Gastroesophageal sphincter (tissue), 4 donors: ENCODE measurements at regions not wholly inside any gene's neighbourhood (a gene's known extent, or its start where the extent isn't known, plus 50 kb on each side); places are given as distances from the start of the nearest gene placed in this dataset.
A peak's percentile ranks its signal among the peaks of the same experiment; 100 is the strongest.

Source experiments
- ATAC-seq: fragments of 150-250 bp; one replicate; pipeline ENCODE4 v1.9.1; 2016; ENCODE audit warnings: mild to moderate bottlenecking, moderate library complexity
- H3K27ac ChIP-seq, 4 donors: fragments of 200-600 bp; sonication (generic) in 3 of 4; 1 replicate in 3 of 4; 2 replicates in 1 of 4; pipeline ENCODE4 v1.5.1; 2016 to 2019
- H3K27me3 ChIP-seq: fragments of 200-600 bp; sonication (generic); one replicate; pipeline ENCODE4 v1.5.1; 2019
- H3K36me3 ChIP-seq, 2 donors: fragments of 200-600 bp; sonication (generic); one replicate each; pipeline ENCODE4 v1.5.1; 2019; ENCODE audit warnings: control low read depth in 1 of 2
- H3K4me1 ChIP-seq, 3 donors: fragments of 200-600 bp; sonication (generic); 1 replicate in 2 of 3; 2 replicates in 1 of 3; pipeline ENCODE4 v1.5.1; 2016 to 2019; ENCODE audit warnings: control low read depth in 2 of 3
- H3K4me3 ChIP-seq, 2 donors: fragments of 200-600 bp; sonication (generic); one replicate each; pipeline ENCODE4 v1.5.1; 2019; ENCODE audit warnings: mild to moderate bottlenecking in 1 of 2, moderate library complexity in 1 of 2
- H3K9me3 ChIP-seq, 3 donors: fragments of 200-600 bp; sonication (generic); one replicate each; pipeline ENCODE4 v1.5.1; 2017 to 2019; ENCODE audit warnings: control low read depth in 2 of 3
- CTCF ChIP-seq, 4 experiments: fragments of 200-600 bp in 2 of 4; fragments of 450-650 bp in 2 of 4; sonication (generic) in 1 of 4; IDR thresholded peaks; one replicate each; pipeline ENCODE4 v1.5.1; 2017 to 2019; ENCODE audit warnings: antibody characterized with exemption in 4 of 4, mild to moderate bottlenecking in 2 of 4, moderate library complexity in 2 of 4
- EP300 ChIP-seq: sonication (generic); formaldehyde crosslinking; IDR thresholded peaks from one replicate; pipeline ENCODE4 v1.6.1; 2017; ENCODE audit warnings: antibody characterized with exemption, mild to moderate bottlenecking
- POLR2A ChIP-seq, 2 donors: fragments of 450-650 bp; IDR thresholded peaks; one replicate each; pipeline ENCODE4 v1.6.1; 2017; ENCODE audit warnings: antibody characterized with exemption in 2 of 2, mild to moderate bottlenecking in 2 of 2, moderate library complexity in 1 of 2
- POLR2AphosphoS5 ChIP-seq: sonication (generic); formaldehyde crosslinking; IDR thresholded peaks from one replicate; pipeline ENCODE4 v1.6.1; 2017; ENCODE audit warnings: antibody characterized with exemption
- WGBS, 2 donors: methylation state at CpG; one replicate each; pipeline ENCODE4 v1.1.5; 2018; ENCODE audit warnings: low coverage in 1 of 2; 5-methylcytosine and 5-hydroxymethylcytosine counted together

- Histone ChIP-seq H3K36me3 (no peaks in the 10 kb centered on the region), H3K27ac (no peak overlapping the region), H3K9me3 (no peaks in the 10 kb centered on the region), H3K27me3 (no peaks in the 10 kb centered on the region), H3K4me1 (peaks cover 0 to 34% (median 8%) of the 10 kb centered on the region in 3 donors), H3K4me3 (no peak overlapping the region)
- 100% methylated on average over 1 of the region's 8 CpGs; no CpG with 5 or more reads in 1 of the 2 donors for WGBS, 2 donors
- TF ChIP-seq EP300 (no peak), CTCF (IDR thresholded peaks at IDR 0.05) (no peak), POLR2AphosphoS5 (no peak), POLR2A (IDR thresholded peaks at IDR 0.05) (no peak)
- ATAC-seq, result peak; percentile 8
Observed at GRCh38 chr16:85524365-85524629, 88.8 kb upstream of the GSE1 start.

GRCh38 chr16:85524630-85525419, 88.3 kb upstream of the GSE1 start:
- Histone ChIP-seq H3K4me1 (peaks cover 0 to 34% (median 8%) of the 10 kb centered on the region in 3 donors), H3K27ac (no peak overlapping the region), H3K27me3 (no peaks in the 10 kb centered on the region), H3K36me3 (no peaks in the 10 kb centered on the region), H3K9me3 (no peaks in the 10 kb centered on the region), H3K4me3 (no peak overlapping the region)
- TF ChIP-seq CTCF (IDR thresholded peaks at IDR 0.05), result no peak
- TF ChIP-seq POLR2A (IDR thresholded peaks at IDR 0.05), result no peak
- no peak for TF ChIP-seq EP300
- TF ChIP-seq POLR2AphosphoS5, result no peak
- WGBS, 2 donors, result 100% methylated on average over 1 of the region's 29 CpGs; no CpG with 5 or more reads in 1 of the 2 donors
- ATAC-seq, result peak; percentile 11

- H3K4me1 ChIP-seq, result peaks cover 0 to 34% (median 8%) of the 10 kb centered on the region in 3 donors
- H3K27ac ChIP-seq, result no peak overlapping the region
- no peak overlapping the region for H3K4me3 ChIP-seq
- WGBS, 2 donors, result 77% methylated on average over 3 of the region's 12 CpGs; no CpG with 5 or more reads in 1 of the 2 donors
- no peaks in the 10 kb centered on the region for H3K36me3 ChIP-seq
- no peaks in the 10 kb centered on the region for H3K27me3 ChIP-seq
- TF ChIP-seq CTCF (IDR thresholded peaks at IDR 0.05), result no peak
- no peak for TF ChIP-seq POLR2AphosphoS5
- no peak for TF ChIP-seq EP300
- no peak for TF ChIP-seq POLR2A (IDR thresholded peaks at IDR 0.05)
- ATAC-seq, result no peak
- H3K9me3 ChIP-seq, result no peaks in the 10 kb centered on the region
Observed at GRCh38 chr16:85525420-85526184, 87.5 kb upstream of the GSE1 start.

- peaks cover 0 to 34% (median 8%) of the 10 kb centered on the region in 3 donors for H3K4me1 ChIP-seq
- ATAC-seq, result no peak
- no peaks in the 10 kb centered on the region for H3K9me3 ChIP-seq
- H3K4me3 ChIP-seq, result no peak overlapping the region
- no peaks in the 10 kb centered on the region for H3K27me3 ChIP-seq
- 79 to 96% methylated on average over 6 to 9 of the region's 20 CpGs for WGBS, 2 donors
- no peak for TF ChIP-seq POLR2AphosphoS5
- no peak for TF ChIP-seq EP300
- TF ChIP-seq CTCF (IDR thresholded peaks at IDR 0.05), result no peak
- no peak for TF ChIP-seq POLR2A (IDR thresholded peaks at IDR 0.05)
- no peaks in the 10 kb centered on the region for H3K36me3 ChIP-seq
- H3K27ac ChIP-seq, result no peak overlapping the region
Observed at GRCh38 chr16:85526185-85526974, 86.7 kb upstream of the GSE1 start.
